ENCODE measurements at regions not wholly inside any gene's neighbourhood (a gene's known extent, or its start where the extent isn't known, plus 50 kb on each side); places are given as distances from the start of the nearest gene placed in this dataset.
"Not testable (repeated sequence)": the region's sequence is repeated elsewhere in the genome, so short reads cannot be mapped to it uniquely, and the experiment has no call there.

GRCh38 chr12:46516933-46517578 is 144.5 kb upstream of the SLC38A2 start:
- H3K4me1 Mint-ChIP-seq = peaks cover 33 to 56% (median 44%) of the 10 kb centered on the region in 3 donors
- Histone ChIP-seq H3K4me3 (ENCODE audit: low read length) (peak overlapping the region; percentile 8), H3K27me3 (ENCODE audit: insufficient read depth, low read length, poor library complexity, severe bottlenecking) (no peaks in the 10 kb centered on the region), H3K36me3 (ENCODE audit: insufficient read depth, low read length) (no peaks in the 10 kb centered on the region), H3K4me1 (ENCODE audit: insufficient read depth, low read length) (peaks cover 12% of the 10 kb centered on the region), H3K27ac (ENCODE audit: low read depth, low read length) (no peak overlapping the region), H3K9me3 (ENCODE audit: low read length) (no peaks in the 10 kb centered on the region)
- ChIA-PET CTCF (no interaction called here), POLR2A (no interaction called here)
- H3K9me3 Mint-ChIP-seq = no peaks in the 10 kb centered on the region
- peaks cover 0 to 21% (median 2%) of the 10 kb centered on the region in 3 donors for H3K36me3 Mint-ChIP-seq
- peak overlapping the region; percentile 15 to 67 (median 38) for H3K4me3 Mint-ChIP-seq
- no peak for DNase-seq
- peak overlapping the region in 5 of 8 donors; percentile 6 to 76 (median 46) for H3K27ac Mint-ChIP-seq
- no peaks in the 10 kb centered on the region for H3K27me3 Mint-ChIP-seq

GRCh38 chr12:46516238-46516932 is 143.8 kb upstream of the SLC38A2 start:
- Histone ChIP-seq H3K9me3 (ENCODE audit: low read length) (no peaks in the 10 kb centered on the region), H3K27ac (ENCODE audit: low read depth, low read length) (no peak overlapping the region), H3K36me3 (ENCODE audit: insufficient read depth, low read length) (no peaks in the 10 kb centered on the region), H3K4me1 (ENCODE audit: insufficient read depth, low read length) (peaks cover 12% of the 10 kb centered on the region), H3K27me3 (ENCODE audit: insufficient read depth, low read length, poor library complexity, severe bottlenecking) (no peaks in the 10 kb centered on the region), H3K4me3 (ENCODE audit: low read length) (no peak overlapping the region)
- DNase-seq = no peak
- H3K36me3 Mint-ChIP-seq = peaks cover 0 to 21% (median 2%) of the 10 kb centered on the region in 3 donors
- peaks cover 33 to 53% (median 42%) of the 10 kb centered on the region in 3 donors for H3K4me1 Mint-ChIP-seq
- CTCF ChIA-PET = no interaction called here
- peaks cover 0 to 3% (median 0%) of the 10 kb centered on the region in 5 donors for H3K9me3 Mint-ChIP-seq
- no peaks in the 10 kb centered on the region for H3K27me3 Mint-ChIP-seq
- POLR2A ChIA-PET = no interaction called here
- no peak overlapping the region for H3K4me3 Mint-ChIP-seq
- H3K27ac Mint-ChIP-seq = peak overlapping the region in 1 of 8 donors; percentile 52

- POLR2A ChIA-PET = no interaction called here
- Mint-ChIP-seq H3K27me3 (no peaks in the 10 kb centered on the region), H3K9me3 (peaks cover 0 to 8% (median 3%) of the 10 kb centered on the region in 5 donors), H3K27ac (no peak overlapping the region), H3K4me1 (peaks cover 33 to 53% (median 42%) of the 10 kb centered on the region in 3 donors), H3K36me3 (peaks cover 2 to 25% (median 2%) of the 10 kb centered on the region in 3 donors), H3K4me3 (peak overlapping the region in 1 of 7 donors; percentile 29)
- peaks cover 12% of the 10 kb centered on the region for H3K4me1 ChIP-seq (ENCODE audit: insufficient read depth, low read length)
- no peaks in the 10 kb centered on the region for H3K27me3 ChIP-seq (ENCODE audit: insufficient read depth, low read length, poor library complexity, severe bottlenecking)
- no peaks in the 10 kb centered on the region for H3K36me3 ChIP-seq (ENCODE audit: insufficient read depth, low read length)
- H3K4me3 ChIP-seq (ENCODE audit: low read length) = no peak overlapping the region
- no peak overlapping the region for H3K27ac ChIP-seq (ENCODE audit: low read depth, low read length)
- CTCF ChIA-PET = no interaction called here
- H3K9me3 ChIP-seq (ENCODE audit: low read length) = no peaks in the 10 kb centered on the region
- no peak for DNase-seq
Observed at GRCh38 chr12:46515829-46516228, 143.3 kb upstream of the SLC38A2 start.

GRCh38 chr12:46514886-46515285 is 142.3 kb upstream of the SLC38A2 start:
- ChIA-PET CTCF (interaction anchor here (1.5 kb wide), 1 partner anchor 9 kb away, joined by 5 read pairs; no protein-coding TSS in a partner anchor), POLR2A (no interaction called here)
- Histone ChIP-seq H3K27ac (ENCODE audit: low read depth, low read length) (no peak overlapping the region), H3K9me3 (ENCODE audit: low read length) (no peaks in the 10 kb centered on the region), H3K4me1 (ENCODE audit: insufficient read depth, low read length) (peaks cover 12% of the 10 kb centered on the region), H3K36me3 (ENCODE audit: insufficient read depth, low read length) (no peaks in the 10 kb centered on the region), H3K27me3 (ENCODE audit: insufficient read depth, low read length, poor library complexity, severe bottlenecking) (no peaks in the 10 kb centered on the region), H3K4me3 (ENCODE audit: low read length) (no peak overlapping the region)
- Mint-ChIP-seq H3K4me1 (peaks cover 33 to 53% (median 42%) of the 10 kb centered on the region in 3 donors), H3K36me3 (peaks cover 2 to 30% (median 2%) of the 10 kb centered on the region in 3 donors), H3K27me3 (no peaks in the 10 kb centered on the region), H3K9me3 (peaks cover 0 to 13% (median 7%) of the 10 kb centered on the region in 5 donors), H3K4me3 (no peak overlapping the region), H3K27ac (no peak overlapping the region)
- no peak for DNase-seq

- H3K4me1 ChIP-seq (ENCODE audit: insufficient read depth, low read length); H3K4me3 Mint-ChIP-seq; H3K27ac ChIP-seq (ENCODE audit: low read depth, low read length); H3K27me3 ChIP-seq (ENCODE audit: insufficient read depth, low read length, poor library complexity, severe bottlenecking); DNase-seq; H3K27me3 Mint-ChIP-seq; POLR2A ChIA-PET; H3K36me3 ChIP-seq (ENCODE audit: insufficient read depth, low read length); H3K4me3 ChIP-seq (ENCODE audit: low read length); CTCF ChIA-PET: not testable (repeated sequence)
- peaks cover 11 to 41% (median 31%) of the 10 kb centered on the region in 5 donors for H3K9me3 Mint-ChIP-seq
- H3K9me3 ChIP-seq (ENCODE audit: low read length) = peaks cover 12% of the 10 kb centered on the region
- H3K27ac Mint-ChIP-seq = peak overlapping the region in 1 of 8 donors; percentile 17
- H3K36me3 Mint-ChIP-seq = peaks cover 7 to 62% (median 9%) of the 10 kb centered on the region in 3 donors
- H3K4me1 Mint-ChIP-seq = peaks cover 22 to 31% (median 29%) of the 10 kb centered on the region in 3 donors
Observed at GRCh38 chr12:46510257-46510656, 137.7 kb upstream of the SLC38A2 start.

GRCh38 chr12:46509135-46509534 is 136.6 kb upstream of the SLC38A2 start:
- Histone ChIP-seq H3K9me3 (ENCODE audit: low read length) (peaks cover 12% of the 10 kb centered on the region), H3K36me3 (ENCODE audit: insufficient read depth, low read length) (no peaks in the 10 kb centered on the region), H3K4me3 (ENCODE audit: low read length) (no peak overlapping the region), H3K27me3 (ENCODE audit: insufficient read depth, low read length, poor library complexity, severe bottlenecking) (no peaks in the 10 kb centered on the region), H3K4me1 (ENCODE audit: insufficient read depth, low read length) (no peaks in the 10 kb centered on the region), H3K27ac (ENCODE audit: low read depth, low read length) (no peak overlapping the region)
- H3K4me1 Mint-ChIP-seq = peaks cover 17 to 21% (median 19%) of the 10 kb centered on the region in 3 donors
- peaks cover 7 to 66% (median 9%) of the 10 kb centered on the region in 3 donors for H3K36me3 Mint-ChIP-seq
- no peak for DNase-seq
- CTCF ChIA-PET = no interaction called here
- no peak overlapping the region for H3K4me3 Mint-ChIP-seq
- no peak overlapping the region for H3K27ac Mint-ChIP-seq
- POLR2A ChIA-PET = no interaction called here
- peaks cover 0 to 3% of the 10 kb centered on the region in 2 donors for H3K27me3 Mint-ChIP-seq
- peaks cover 13 to 50% (median 37%) of the 10 kb centered on the region in 5 donors for H3K9me3 Mint-ChIP-seq

GRCh38 chr12:46508651-46509050 is 136.1 kb upstream of the SLC38A2 start:
- Mint-ChIP-seq H3K4me3 (no peak overlapping the region), H3K4me1 (peaks cover 13 to 16% (median 14%) of the 10 kb centered on the region in 3 donors), H3K36me3 (peaks cover 7 to 62% (median 9%) of the 10 kb centered on the region in 3 donors), H3K27ac (no peak overlapping the region), H3K27me3 (peaks cover 0 to 3% of the 10 kb centered on the region in 2 donors), H3K9me3 (peaks cover 15 to 51% (median 37%) of the 10 kb centered on the region in 5 donors)
- CTCF ChIA-PET = no interaction called here
- Histone ChIP-seq H3K4me1 (ENCODE audit: insufficient read depth, low read length) (no peaks in the 10 kb centered on the region), H3K36me3 (ENCODE audit: insufficient read depth, low read length) (no peaks in the 10 kb centered on the region), H3K9me3 (ENCODE audit: low read length) (peaks cover 12% of the 10 kb centered on the region), H3K27ac (ENCODE audit: low read depth, low read length) (no peak overlapping the region), H3K4me3 (ENCODE audit: low read length) (no peak overlapping the region), H3K27me3 (ENCODE audit: insufficient read depth, low read length, poor library complexity, severe bottlenecking) (no peaks in the 10 kb centered on the region)
- POLR2A ChIA-PET = no interaction called here
- no peak for DNase-seq

GRCh38 chr12:46507766-46508165 is 135.2 kb upstream of the SLC38A2 start:
- peaks cover 4 to 7% (median 6%) of the 10 kb centered on the region in 3 donors for H3K4me1 Mint-ChIP-seq
- no peak for DNase-seq
- H3K27ac Mint-ChIP-seq = no peak overlapping the region
- no peak overlapping the region for H3K4me3 Mint-ChIP-seq
- H3K9me3 Mint-ChIP-seq = peaks cover 22 to 53% (median 40%) of the 10 kb centered on the region in 5 donors
- H3K36me3 Mint-ChIP-seq = peaks cover 7 to 55% (median 9%) of the 10 kb centered on the region in 3 donors
- peaks cover 0 to 3% of the 10 kb centered on the region in 2 donors for H3K27me3 Mint-ChIP-seq
- POLR2A ChIA-PET = no interaction called here
- CTCF ChIA-PET = no interaction called here
- H3K27ac ChIP-seq (ENCODE audit: low read depth, low read length) = no peak overlapping the region
- no peaks in the 10 kb centered on the region for H3K4me1 ChIP-seq (ENCODE audit: insufficient read depth, low read length)
- no peaks in the 10 kb centered on the region for H3K27me3 ChIP-seq (ENCODE audit: insufficient read depth, low read length, poor library complexity, severe bottlenecking)
- no peak overlapping the region for H3K4me3 ChIP-seq (ENCODE audit: low read length)
- H3K36me3 ChIP-seq (ENCODE audit: insufficient read depth, low read length) = no peaks in the 10 kb centered on the region
- H3K9me3 ChIP-seq (ENCODE audit: low read length) = peaks cover 12% of the 10 kb centered on the region

All from CD8-positive, alpha-beta memory T cell (primary cell).